ENCODE measurements at regions not wholly inside any gene's neighbourhood (a gene's known extent, or its start where the extent isn't known, plus 50 kb on each side); places are given as distances from the start of the nearest gene placed in this dataset.

DNA sequence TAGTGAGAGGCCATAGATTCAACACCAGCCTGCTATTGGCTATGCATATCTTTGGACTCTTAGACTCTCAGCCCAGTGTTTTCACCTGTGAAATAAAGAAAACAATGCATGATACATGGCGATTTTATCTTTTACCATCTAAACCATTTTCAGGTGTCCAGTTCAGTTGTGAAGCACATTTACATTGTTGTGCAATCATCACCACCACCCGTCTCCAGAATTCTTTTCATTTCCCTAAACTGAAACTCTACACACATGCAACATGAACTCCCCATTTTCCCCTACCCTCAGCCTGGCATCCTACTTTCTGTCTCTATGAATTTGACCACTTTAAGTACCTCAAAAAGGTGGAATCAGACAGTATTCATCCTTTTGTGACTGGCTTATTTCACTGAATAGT, 420.6 kb downstream of the MED10 start:
- Histone ChIP-seq H3K27ac (ENCODE audit: control insufficient read depth, insufficient read depth, low read length) (no peak overlapping the region), H4K20me1 (ENCODE audit: control insufficient read depth, extremely low read depth, insufficient read depth, low read length) (no peaks in the 10 kb centered on the region), H3K4me2 (ENCODE audit: control insufficient read depth, extremely low read depth, insufficient read depth, low read depth, low read length) (no peak overlapping the region), H3K4me3 (ENCODE audit: control insufficient read depth in 2 of 3, extremely low read depth in 1 of 3, insufficient read depth in 2 of 3, low read depth in 1 of 3, low read length in 3 of 3) (no peak overlapping the region), H3K36me3 (ENCODE audit: control insufficient read depth in 2 of 2, extremely low read depth in 1 of 2, insufficient read depth in 2 of 2, low read length in 2 of 2) (no peaks in the 10 kb centered on the region), H3K9me3 (ENCODE audit: control insufficient read depth, low read depth, low read length) (no peaks in the 10 kb centered on the region), H3K27me3 (ENCODE audit: control insufficient read depth, extremely low read depth, insufficient read depth, low read length) (no peaks in the 10 kb centered on the region), H3K9ac (ENCODE audit: control insufficient read depth, extremely low read depth, insufficient read depth, low read length) (no peak overlapping the region), H3K79me2 (ENCODE audit: control insufficient read depth, insufficient read depth, low read length) (no peaks in the 10 kb centered on the region), H2AFZ (ENCODE audit: control insufficient read depth, low read length) (no peak overlapping the region), H3K4me1 (ENCODE audit: control insufficient read depth, extremely low read depth, insufficient read depth, low read length) (no peaks in the 10 kb centered on the region), H3K9me1 (ENCODE audit: control insufficient read depth, extremely low read depth, insufficient read depth, low read length) (no peaks in the 10 kb centered on the region)
- dilution Hi-C loops (cut with MboI; ENCODE audit: extremely low pct_ligation_motif_present, low sequenced_read_pairs): no loop called here
- DNase-seq (ENCODE audit: low read depth, low spot score) (no peak), FAIRE-seq (no peak)
- no peak for TF ChIP-seq EZH2 (IDR thresholded peaks at IDR 0.05; ENCODE audit: low read length)
- TF ChIP-seq, protein P1, sequence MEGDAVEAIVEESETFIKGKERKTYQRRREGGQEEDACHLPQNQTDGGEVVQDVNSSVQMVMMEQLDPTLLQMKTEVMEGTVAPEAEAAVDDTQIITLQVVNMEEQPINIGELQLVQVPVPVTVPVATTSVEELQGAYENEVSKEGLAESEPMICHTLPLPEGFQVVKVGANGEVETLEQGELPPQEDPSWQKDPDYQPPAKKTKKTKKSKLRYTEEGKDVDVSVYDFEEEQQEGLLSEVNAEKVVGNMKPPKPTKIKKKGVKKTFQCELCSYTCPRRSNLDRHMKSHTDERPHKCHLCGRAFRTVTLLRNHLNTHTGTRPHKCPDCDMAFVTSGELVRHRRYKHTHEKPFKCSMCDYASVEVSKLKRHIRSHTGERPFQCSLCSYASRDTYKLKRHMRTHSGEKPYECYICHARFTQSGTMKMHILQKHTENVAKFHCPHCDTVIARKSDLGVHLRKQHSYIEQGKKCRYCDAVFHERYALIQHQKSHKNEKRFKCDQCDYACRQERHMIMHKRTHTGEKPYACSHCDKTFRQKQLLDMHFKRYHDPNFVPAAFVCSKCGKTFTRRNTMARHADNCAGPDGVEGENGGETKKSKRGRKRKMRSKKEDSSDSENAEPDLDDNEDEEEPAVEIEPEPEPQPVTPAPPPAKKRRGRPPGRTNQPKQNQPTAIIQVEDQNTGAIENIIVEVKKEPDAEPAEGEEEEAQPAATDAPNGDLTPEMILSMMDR (optimal IDR thresholded peaks at IDR 0.05 in 1 of 3, IDR thresholded peaks at IDR 0.05 in 1 of 3, conservative IDR thresholded peaks at IDR 0.05 in 1 of 3; ENCODE audit: extremely low read depth in 1 of 3, insufficient read depth in 2 of 3, low read length in 3 of 3): no peak

DNA sequence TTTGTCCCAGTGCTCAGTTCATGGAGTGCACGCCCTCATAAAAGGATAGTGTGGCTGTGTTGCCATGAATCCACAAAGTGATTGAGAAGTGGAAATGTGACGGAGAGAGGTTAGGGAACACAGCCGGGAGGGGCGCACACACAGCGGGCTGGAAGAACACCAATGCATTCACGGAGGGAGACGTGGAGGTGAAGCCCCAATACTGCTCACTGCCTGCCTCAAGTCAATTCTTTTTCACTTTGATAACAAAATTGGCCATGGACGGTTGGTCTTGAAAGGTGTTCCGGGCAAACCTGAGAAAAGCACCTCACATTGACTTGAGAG, 424.1 kb downstream of the MED10 start:
- Histone ChIP-seq H3K9ac (ENCODE audit: control insufficient read depth, extremely low read depth, insufficient read depth, low read length) (no peak overlapping the region), H3K79me2 (ENCODE audit: control insufficient read depth, insufficient read depth, low read length) (no peaks in the 10 kb centered on the region), H3K27ac (ENCODE audit: control insufficient read depth, insufficient read depth, low read length) (no peak overlapping the region), H2AFZ (ENCODE audit: control insufficient read depth, low read length) (no peak overlapping the region), H3K4me2 (ENCODE audit: control insufficient read depth, extremely low read depth, insufficient read depth, low read depth, low read length) (no peak overlapping the region), H3K4me3 (ENCODE audit: control insufficient read depth in 2 of 3, extremely low read depth in 1 of 3, insufficient read depth in 2 of 3, low read depth in 1 of 3, low read length in 3 of 3) (no peak overlapping the region), H3K36me3 (ENCODE audit: control insufficient read depth in 2 of 2, extremely low read depth in 1 of 2, insufficient read depth in 2 of 2, low read length in 2 of 2) (no peaks in the 10 kb centered on the region), H4K20me1 (ENCODE audit: control insufficient read depth, extremely low read depth, insufficient read depth, low read length) (no peaks in the 10 kb centered on the region), H3K9me3 (ENCODE audit: control insufficient read depth, low read depth, low read length) (no peaks in the 10 kb centered on the region), H3K9me1 (ENCODE audit: control insufficient read depth, extremely low read depth, insufficient read depth, low read length) (no peaks in the 10 kb centered on the region), H3K27me3 (ENCODE audit: control insufficient read depth, extremely low read depth, insufficient read depth, low read length) (no peaks in the 10 kb centered on the region), H3K4me1 (ENCODE audit: control insufficient read depth, extremely low read depth, insufficient read depth, low read length) (no peaks in the 10 kb centered on the region)
- DNase-seq (ENCODE audit: low read depth, low spot score): no peak
- FAIRE-seq: no peak
- dilution Hi-C loops (cut with MboI; ENCODE audit: extremely low pct_ligation_motif_present, low sequenced_read_pairs): no loop called here
- TF ChIP-seq, protein P1 (optimal IDR thresholded peaks at IDR 0.05 in 1 of 3, IDR thresholded peaks at IDR 0.05 in 1 of 3, conservative IDR thresholded peaks at IDR 0.05 in 1 of 3; ENCODE audit: extremely low read depth in 1 of 3, insufficient read depth in 2 of 3, low read length in 3 of 3): no peak
- TF ChIP-seq EZH2 (IDR thresholded peaks at IDR 0.05; ENCODE audit: low read length): no peak

All from keratinocyte (primary cell).